ENCODE measurements at regions not wholly inside any gene's neighbourhood (a gene's known extent, or its start where the extent isn't known, plus 50 kb on each side); places are given as distances from the start of the nearest gene placed in this dataset.

DNA sequence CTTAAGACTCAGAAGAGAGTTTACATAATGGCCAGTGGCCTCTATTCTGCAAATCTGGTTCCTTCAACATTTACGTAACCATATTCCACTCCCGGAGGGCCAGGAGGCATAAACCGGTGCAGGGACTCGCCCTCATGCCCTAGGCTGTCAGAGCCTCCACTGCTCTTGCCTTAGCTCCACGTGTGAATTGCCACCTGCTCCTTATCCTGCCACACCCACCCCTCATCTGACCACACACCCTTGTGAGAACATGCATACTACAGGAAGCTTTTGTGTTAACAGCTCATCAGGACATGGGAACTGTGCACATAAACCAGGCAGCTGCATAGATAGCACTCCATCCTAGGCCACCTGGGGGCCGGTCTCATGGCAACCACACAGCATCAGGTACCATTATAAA, 146.7 kb upstream of the PFKP start:
- Histone ChIP-seq H3K36me3 (ENCODE audit: control insufficient read depth, insufficient read depth, low read length) (no peaks in the 10 kb centered on the region), H3K4me1 (ENCODE audit: control insufficient read depth, insufficient read depth, low read length) (peaks cover 10% of the 10 kb centered on the region), H3K9me3 (ENCODE audit: control insufficient read depth, insufficient read depth, low read depth, low read length) (no peaks in the 10 kb centered on the region), H3K27ac (ENCODE audit: low read depth, low read length) (no peak overlapping the region), H3K9ac (ENCODE audit: low read length) (no peak overlapping the region), H3K27me3 (ENCODE audit: control insufficient read depth, insufficient read depth, low read length) (no peaks in the 10 kb centered on the region), H3K4me3 (ENCODE audit: low read depth, low read length) (no peak overlapping the region)

DNA sequence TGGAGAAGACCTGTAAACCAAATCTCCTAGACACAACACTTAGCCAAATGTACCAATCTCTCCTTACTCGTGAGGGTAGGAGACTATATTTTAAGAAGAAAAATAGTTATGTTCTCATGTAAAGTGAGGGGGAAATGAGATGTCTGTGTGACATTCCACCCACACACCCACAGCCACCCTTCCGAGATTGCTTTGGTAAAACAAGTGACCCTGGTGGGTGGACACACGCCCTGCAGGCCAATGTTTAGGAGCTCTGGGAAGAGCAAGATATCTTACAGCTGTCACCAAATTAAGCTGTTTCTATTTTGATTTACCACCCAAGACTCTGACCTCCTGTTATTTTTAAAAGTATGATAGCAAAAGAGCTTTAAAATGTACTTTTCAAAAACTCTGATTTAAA, 147.2 kb upstream of the PFKP start:
- no peaks in the 10 kb centered on the region for H3K9me3 ChIP-seq (ENCODE audit: control insufficient read depth, insufficient read depth, low read depth, low read length)
- no peak overlapping the region for H3K27ac ChIP-seq (ENCODE audit: low read depth, low read length)
- no peaks in the 10 kb centered on the region for H3K36me3 ChIP-seq (ENCODE audit: control insufficient read depth, insufficient read depth, low read length)
- no peaks in the 10 kb centered on the region for H3K27me3 ChIP-seq (ENCODE audit: control insufficient read depth, insufficient read depth, low read length)
- H3K4me1 ChIP-seq (ENCODE audit: control insufficient read depth, insufficient read depth, low read length) = peaks cover 10% of the 10 kb centered on the region
- H3K9ac ChIP-seq (ENCODE audit: low read length) = no peak overlapping the region
- H3K4me3 ChIP-seq (ENCODE audit: low read depth, low read length) = no peak overlapping the region

DNA sequence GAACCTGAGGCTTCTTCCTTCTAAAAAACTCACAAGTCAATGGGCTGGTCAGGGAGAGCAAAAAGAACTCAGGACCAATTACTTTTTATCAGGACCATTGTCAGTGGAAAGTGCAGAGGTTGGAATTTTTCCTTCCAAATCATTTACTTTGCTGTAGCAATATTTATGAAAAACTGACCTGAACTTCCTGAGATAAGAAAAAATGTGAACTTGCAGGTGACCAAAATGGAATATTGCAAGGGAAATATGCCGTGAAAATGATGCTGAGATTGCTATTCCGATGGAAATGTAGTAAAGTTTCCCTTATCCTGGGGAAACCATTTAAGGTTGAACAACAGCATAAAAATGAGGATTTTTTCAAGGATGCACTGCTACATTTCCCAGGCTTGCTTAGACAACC, 148.3 kb upstream of the PFKP start:
- Histone ChIP-seq H3K4me3 (ENCODE audit: low read depth, low read length) (no peak overlapping the region), H3K36me3 (ENCODE audit: control insufficient read depth, insufficient read depth, low read length) (no peaks in the 10 kb centered on the region), H3K27me3 (ENCODE audit: control insufficient read depth, insufficient read depth, low read length) (no peaks in the 10 kb centered on the region), H3K4me1 (ENCODE audit: control insufficient read depth, insufficient read depth, low read length) (peaks cover 10% of the 10 kb centered on the region), H3K9me3 (ENCODE audit: control insufficient read depth, insufficient read depth, low read depth, low read length) (no peaks in the 10 kb centered on the region), H3K27ac (ENCODE audit: low read depth, low read length) (no peak overlapping the region), H3K9ac (ENCODE audit: low read length) (no peak overlapping the region)

DNA sequence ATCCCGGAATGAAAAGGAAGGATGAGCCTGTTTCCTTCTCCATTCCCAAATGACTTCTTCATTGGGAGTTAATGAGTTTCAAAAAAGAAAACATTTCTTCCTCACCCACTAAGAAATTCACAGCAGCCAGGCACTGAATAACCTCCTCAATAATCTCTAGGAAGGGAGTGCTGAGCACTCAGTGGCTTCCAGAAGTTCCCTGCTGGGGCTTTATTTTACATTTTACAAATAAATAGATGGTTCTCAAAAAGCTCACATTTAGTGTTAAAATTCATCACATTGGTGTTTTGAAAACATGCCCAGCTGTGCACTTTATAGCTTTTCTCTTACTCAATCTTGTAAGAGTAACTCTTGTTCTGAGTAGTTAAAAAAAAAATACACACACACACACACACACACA, 148.9 kb upstream of the PFKP start:
- H3K27me3 ChIP-seq (ENCODE audit: control insufficient read depth, insufficient read depth, low read length) = no peaks in the 10 kb centered on the region
- H3K4me1 ChIP-seq (ENCODE audit: control insufficient read depth, insufficient read depth, low read length) = peaks cover 10% of the 10 kb centered on the region
- H3K27ac ChIP-seq (ENCODE audit: low read depth, low read length) = no peak overlapping the region
- H3K36me3 ChIP-seq (ENCODE audit: control insufficient read depth, insufficient read depth, low read length) = no peaks in the 10 kb centered on the region
- no peak overlapping the region for H3K4me3 ChIP-seq (ENCODE audit: low read depth, low read length)
- H3K9ac ChIP-seq (ENCODE audit: low read length) = no peak overlapping the region
- no peaks in the 10 kb centered on the region for H3K9me3 ChIP-seq (ENCODE audit: control insufficient read depth, insufficient read depth, low read depth, low read length)

DNA sequence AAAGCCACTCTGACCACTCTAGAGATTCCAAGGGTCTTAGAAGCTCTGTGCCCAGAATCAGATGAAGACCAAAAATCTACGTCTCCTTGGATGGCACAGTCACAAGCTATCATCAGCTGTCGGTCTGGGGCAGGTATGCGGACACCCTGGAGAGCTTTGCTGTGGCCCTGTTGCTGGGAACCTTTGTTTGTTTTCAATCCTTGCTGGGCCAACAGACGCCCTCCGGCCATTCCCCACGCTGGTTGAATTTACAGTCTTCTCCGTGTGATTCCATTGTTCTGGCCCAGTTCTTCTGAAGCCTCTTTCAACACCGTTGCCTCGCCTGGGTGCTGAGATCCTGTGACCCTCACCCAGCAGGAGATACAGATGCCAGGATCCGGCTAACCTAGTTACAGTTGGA, 149.4 kb upstream of the PFKP start:
- Histone ChIP-seq H3K9me3 (ENCODE audit: control insufficient read depth, insufficient read depth, low read depth, low read length) (no peaks in the 10 kb centered on the region), H3K36me3 (ENCODE audit: control insufficient read depth, insufficient read depth, low read length) (no peaks in the 10 kb centered on the region), H3K27ac (ENCODE audit: low read depth, low read length) (no peak overlapping the region), H3K9ac (ENCODE audit: low read length) (no peak overlapping the region), H3K4me3 (ENCODE audit: low read depth, low read length) (no peak overlapping the region), H3K27me3 (ENCODE audit: control insufficient read depth, insufficient read depth, low read length) (no peaks in the 10 kb centered on the region), H3K4me1 (ENCODE audit: control insufficient read depth, insufficient read depth, low read length) (peaks cover 10% of the 10 kb centered on the region)

DNA sequence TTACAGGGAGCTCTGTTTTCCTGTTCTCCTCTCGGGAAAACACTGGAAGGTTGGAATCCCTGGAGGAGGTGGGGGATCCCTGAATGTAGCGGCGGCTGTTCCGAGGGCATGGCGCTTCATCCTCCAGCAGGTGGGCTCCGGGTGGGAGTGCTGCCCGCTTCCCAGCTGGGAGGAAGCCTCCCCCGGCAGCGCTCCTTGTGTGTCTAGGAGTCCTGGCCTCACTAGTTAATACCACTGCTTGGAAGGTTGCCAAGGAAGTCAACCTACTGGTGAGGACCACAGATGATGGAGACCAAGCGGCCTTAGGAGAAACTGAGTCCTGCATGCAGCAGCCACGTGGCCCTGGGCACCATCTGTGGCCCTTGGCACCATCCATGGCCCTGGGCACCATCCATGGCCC, 151.9 kb upstream of the PFKP start:
- H3K4me3 ChIP-seq (ENCODE audit: low read depth, low read length) = no peak overlapping the region
- peaks cover 10% of the 10 kb centered on the region for H3K4me1 ChIP-seq (ENCODE audit: control insufficient read depth, insufficient read depth, low read length)
- no peaks in the 10 kb centered on the region for H3K9me3 ChIP-seq (ENCODE audit: control insufficient read depth, insufficient read depth, low read depth, low read length)
- no peaks in the 10 kb centered on the region for H3K36me3 ChIP-seq (ENCODE audit: control insufficient read depth, insufficient read depth, low read length)
- H3K27me3 ChIP-seq (ENCODE audit: control insufficient read depth, insufficient read depth, low read length) = no peaks in the 10 kb centered on the region
- H3K27ac ChIP-seq (ENCODE audit: low read depth, low read length) = no peak overlapping the region
- H3K9ac ChIP-seq (ENCODE audit: low read length) = no peak overlapping the region

DNA sequence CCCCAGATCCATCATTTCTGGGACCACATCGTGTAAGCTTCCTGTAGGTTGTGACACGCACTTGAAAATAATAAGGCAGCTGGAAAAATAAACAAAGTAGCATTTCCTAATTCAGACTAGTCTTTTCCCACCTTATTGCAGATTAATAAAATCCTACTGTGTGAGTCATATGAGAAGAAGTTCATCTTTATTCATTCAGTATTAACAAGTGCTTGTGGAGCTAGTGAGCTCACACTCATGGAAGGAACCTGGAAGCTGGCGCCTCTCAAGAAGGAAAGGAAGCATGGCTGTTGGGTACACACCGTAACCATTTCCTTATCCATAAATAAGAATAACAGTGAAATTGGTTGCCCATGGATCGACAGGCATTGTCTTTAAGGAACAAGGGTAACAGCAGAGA, 152.6 kb upstream of the PFKP start:
- no peak overlapping the region for H3K4me3 ChIP-seq (ENCODE audit: low read depth, low read length)
- peaks cover 10% of the 10 kb centered on the region for H3K4me1 ChIP-seq (ENCODE audit: control insufficient read depth, insufficient read depth, low read length)
- no peak overlapping the region for H3K9ac ChIP-seq (ENCODE audit: low read length)
- no peaks in the 10 kb centered on the region for H3K27me3 ChIP-seq (ENCODE audit: control insufficient read depth, insufficient read depth, low read length)
- no peaks in the 10 kb centered on the region for H3K9me3 ChIP-seq (ENCODE audit: control insufficient read depth, insufficient read depth, low read depth, low read length)
- H3K36me3 ChIP-seq (ENCODE audit: control insufficient read depth, insufficient read depth, low read length) = no peaks in the 10 kb centered on the region
- no peak overlapping the region for H3K27ac ChIP-seq (ENCODE audit: low read depth, low read length)

DNA sequence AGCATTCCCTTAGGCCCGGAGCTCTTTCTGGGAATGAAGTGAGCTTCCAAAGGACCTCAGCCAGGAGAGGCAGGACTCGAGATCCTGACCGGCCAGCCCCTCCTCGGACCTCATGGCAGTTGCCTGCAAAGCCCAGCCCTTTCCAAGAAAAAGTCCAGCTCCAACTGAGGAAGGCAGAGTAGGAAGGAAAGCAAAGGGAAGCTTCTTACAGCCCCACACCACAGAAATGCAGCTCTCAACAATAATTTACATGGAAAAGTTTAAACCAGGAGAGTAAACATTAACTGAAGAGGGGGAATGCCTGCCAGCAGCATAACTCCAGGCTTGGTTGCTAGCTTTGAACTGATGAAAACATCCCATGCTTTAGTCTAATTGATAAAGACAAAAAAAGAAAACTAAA, 153.9 kb upstream of the PFKP start:
- no peak overlapping the region for H3K27ac ChIP-seq (ENCODE audit: low read depth, low read length)
- no peaks in the 10 kb centered on the region for H3K9me3 ChIP-seq (ENCODE audit: control insufficient read depth, insufficient read depth, low read depth, low read length)
- no peaks in the 10 kb centered on the region for H3K36me3 ChIP-seq (ENCODE audit: control insufficient read depth, insufficient read depth, low read length)
- H3K27me3 ChIP-seq (ENCODE audit: control insufficient read depth, insufficient read depth, low read length) = no peaks in the 10 kb centered on the region
- H3K4me3 ChIP-seq (ENCODE audit: low read depth, low read length) = no peak overlapping the region
- peaks cover 10% of the 10 kb centered on the region for H3K4me1 ChIP-seq (ENCODE audit: control insufficient read depth, insufficient read depth, low read length)
- no peak overlapping the region for H3K9ac ChIP-seq (ENCODE audit: low read length)

DNA sequence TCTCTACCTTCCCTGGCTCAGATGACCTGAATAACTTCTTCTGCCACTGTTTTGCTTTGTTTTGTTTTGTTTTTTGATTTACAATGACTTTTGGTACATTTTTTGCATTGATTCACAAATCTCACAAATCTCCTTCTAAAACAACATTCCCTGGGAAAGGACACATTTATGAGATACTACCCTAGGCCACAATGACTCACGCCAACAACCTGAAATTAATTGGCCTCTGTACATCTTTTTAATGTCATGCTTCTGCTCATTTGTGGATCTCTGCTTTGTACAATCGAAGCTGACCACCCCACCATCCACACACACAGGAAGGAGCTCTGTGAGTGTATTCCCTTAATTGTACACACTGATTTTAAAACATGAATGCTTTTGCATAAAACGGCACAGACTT, 156.7 kb upstream of the PFKP start:
- Histone ChIP-seq H3K36me3 (ENCODE audit: control insufficient read depth, insufficient read depth, low read length) (no peaks in the 10 kb centered on the region), H3K4me3 (ENCODE audit: low read depth, low read length) (no peak overlapping the region), H3K27ac (ENCODE audit: low read depth, low read length) (no peak overlapping the region), H3K4me1 (ENCODE audit: control insufficient read depth, insufficient read depth, low read length) (no peaks in the 10 kb centered on the region), H3K9ac (ENCODE audit: low read length) (no peak overlapping the region), H3K9me3 (ENCODE audit: control insufficient read depth, insufficient read depth, low read depth, low read length) (no peaks in the 10 kb centered on the region), H3K27me3 (ENCODE audit: control insufficient read depth, insufficient read depth, low read length) (no peaks in the 10 kb centered on the region)

DNA sequence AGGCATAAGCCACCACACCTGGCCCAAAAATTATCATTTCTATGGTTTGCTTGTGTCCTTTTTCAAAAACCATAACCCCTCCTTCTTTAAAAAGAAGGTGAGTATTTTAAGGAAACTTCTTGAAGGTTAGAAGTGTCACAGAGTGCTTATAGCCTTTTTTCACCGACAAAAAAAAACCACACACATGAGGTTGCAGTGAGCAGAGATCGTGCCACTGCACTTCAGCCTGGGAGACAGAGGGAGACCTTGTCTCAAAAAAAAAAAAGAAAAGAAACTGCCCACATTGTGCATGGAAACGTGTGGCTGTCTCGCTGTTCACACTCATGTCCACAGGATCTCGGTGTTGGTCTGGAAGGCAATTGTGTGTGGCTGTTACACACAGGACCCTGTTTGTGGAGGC, 157.4 kb upstream of the PFKP start:
- Histone ChIP-seq H3K27me3 (ENCODE audit: control insufficient read depth, insufficient read depth, low read length) (no peaks in the 10 kb centered on the region), H3K9me3 (ENCODE audit: control insufficient read depth, insufficient read depth, low read depth, low read length) (no peaks in the 10 kb centered on the region), H3K27ac (ENCODE audit: low read depth, low read length) (no peak overlapping the region), H3K36me3 (ENCODE audit: control insufficient read depth, insufficient read depth, low read length) (no peaks in the 10 kb centered on the region), H3K4me3 (ENCODE audit: low read depth, low read length) (no peak overlapping the region), H3K4me1 (ENCODE audit: control insufficient read depth, insufficient read depth, low read length) (no peaks in the 10 kb centered on the region), H3K9ac (ENCODE audit: low read length) (no peak overlapping the region)

DNA sequence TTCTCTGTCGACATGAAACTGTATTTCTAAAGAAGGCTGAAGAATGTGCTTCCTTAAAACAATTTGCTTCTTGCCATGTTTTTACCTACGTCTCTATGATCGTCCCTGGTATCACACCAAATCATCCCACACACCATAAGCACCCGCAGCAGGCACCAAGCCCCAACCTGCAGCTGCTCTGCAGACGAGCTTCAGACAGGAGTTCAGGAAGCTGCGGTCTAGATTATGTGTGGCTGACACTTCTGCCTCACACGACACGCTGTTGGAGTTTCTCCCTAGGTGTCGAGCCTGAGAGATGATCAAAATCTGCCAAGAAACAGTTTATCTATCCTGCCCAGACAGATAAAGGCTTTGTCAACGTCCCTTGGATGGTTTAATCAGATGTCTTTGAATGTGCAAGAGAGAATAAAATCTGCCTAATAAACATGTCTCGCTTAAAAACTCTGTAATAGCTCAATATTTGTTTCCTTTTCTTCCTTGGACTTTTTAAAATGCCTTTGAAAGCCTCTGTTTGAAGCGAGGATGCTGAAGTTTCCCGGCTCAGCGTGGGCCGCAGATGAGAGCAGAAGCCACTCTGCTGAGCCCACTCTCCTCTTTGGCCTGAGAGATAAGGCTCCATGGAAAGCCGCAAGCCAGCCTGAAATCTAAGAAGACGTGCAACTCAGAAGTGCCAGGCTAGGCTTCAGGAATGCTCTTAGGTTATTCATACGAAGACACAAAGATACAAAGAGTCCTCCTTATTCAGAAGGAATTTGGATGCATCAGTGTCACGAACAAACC, 158.3 kb upstream of the PFKP start:
- H3K4me3 ChIP-seq (ENCODE audit: low read depth, low read length) = no peak overlapping the region
- no peaks in the 10 kb centered on the region for H3K27me3 ChIP-seq (ENCODE audit: control insufficient read depth, insufficient read depth, low read length)
- H3K9ac ChIP-seq (ENCODE audit: low read length) = no peak overlapping the region
- H3K9me3 ChIP-seq (ENCODE audit: control insufficient read depth, insufficient read depth, low read depth, low read length) = no peaks in the 10 kb centered on the region
- no peak overlapping the region for H3K27ac ChIP-seq (ENCODE audit: low read depth, low read length)
- H3K36me3 ChIP-seq (ENCODE audit: control insufficient read depth, insufficient read depth, low read length) = no peaks in the 10 kb centered on the region
- H3K4me1 ChIP-seq (ENCODE audit: control insufficient read depth, insufficient read depth, low read length) = no peaks in the 10 kb centered on the region

DNA sequence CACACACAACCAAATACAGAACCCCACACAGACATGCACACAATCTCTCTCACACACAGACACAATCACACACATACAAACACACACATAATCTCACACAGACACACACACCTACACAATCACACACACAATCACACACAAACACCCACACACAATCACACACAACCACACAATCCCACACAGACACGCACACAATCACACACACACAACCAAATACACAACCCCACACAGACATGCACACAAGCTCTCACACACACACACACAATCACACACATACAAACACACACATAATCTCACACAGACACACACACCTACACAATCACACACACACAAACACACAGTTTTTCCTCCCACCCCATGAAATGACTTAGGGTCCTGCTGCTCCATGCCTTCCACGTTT, 160.4 kb upstream of the PFKP start:
- no peak overlapping the region for H3K9ac ChIP-seq (ENCODE audit: low read length)
- H3K36me3 ChIP-seq (ENCODE audit: control insufficient read depth, insufficient read depth, low read length) = no peaks in the 10 kb centered on the region
- no peak overlapping the region for H3K27ac ChIP-seq (ENCODE audit: low read depth, low read length)
- no peaks in the 10 kb centered on the region for H3K4me1 ChIP-seq (ENCODE audit: control insufficient read depth, insufficient read depth, low read length)
- no peak overlapping the region for H3K4me3 ChIP-seq (ENCODE audit: low read depth, low read length)
- H3K27me3 ChIP-seq (ENCODE audit: control insufficient read depth, insufficient read depth, low read length) = no peaks in the 10 kb centered on the region
- H3K9me3 ChIP-seq (ENCODE audit: control insufficient read depth, insufficient read depth, low read depth, low read length) = no peaks in the 10 kb centered on the region

Data from HUES6 (cell line).